ENCODE measurements at regions not wholly inside any gene's neighbourhood (a gene's known extent, or its start where the extent isn't known, plus 50 kb on each side); places are given as distances from the start of the nearest gene placed in this dataset.

- H3K36me3 ChIP-seq (replicated peaks; ENCODE audit: low read depth, low read length): no peaks in the 10 kb centered on the region
- no peaks in the 10 kb centered on the region for H3K9me3 ChIP-seq (ENCODE audit: insufficient read depth, low read length)
- H3K79me2 ChIP-seq (ENCODE audit: low read length): no peaks in the 10 kb centered on the region
- TF ChIP-seq EZH2phosphoT487 (IDR thresholded peaks at IDR 0.05; ENCODE audit: low read depth) (no peak), CTCF (IDR thresholded peaks at IDR 0.05; ENCODE audit: low read depth, low read length) (no peak)
- H3K4me2 ChIP-seq (ENCODE audit: low read length): no peak overlapping the region
- no peak overlapping the region for H3K9ac ChIP-seq (ENCODE audit: low read length)
- H3K4me3 ChIP-seq (ENCODE audit: low read length): no peak overlapping the region
- no peak overlapping the region for H3K27ac ChIP-seq (ENCODE audit: low read length)
- 0 out of 2 replicates have a peak, but pooled peaks cover 6% of the 10 kb centered on the region for H3K4me1 ChIP-seq (ENCODE audit: low read length)
- H2AFZ ChIP-seq (ENCODE audit: low read depth, low read length): no peak overlapping the region
- no peaks in the 10 kb centered on the region for H4K20me1 ChIP-seq (ENCODE audit: insufficient read depth, low read length)
- no peaks in the 10 kb centered on the region for H3K27me3 ChIP-seq (ENCODE audit: low read depth, low read length)
Observed at GRCh38 chr9:24132244-24132643, 306.2 kb upstream of the ELAVL2 start.

GRCh38 chr9:24127519-24127918 lies 301.5 kb upstream of the ELAVL2 start:
- no peak for TF ChIP-seq CTCF (IDR thresholded peaks at IDR 0.05; ENCODE audit: low read depth, low read length)
- TF ChIP-seq EZH2phosphoT487 (IDR thresholded peaks at IDR 0.05; ENCODE audit: low read depth): no peak
- Histone ChIP-seq H3K4me3 (ENCODE audit: low read length) (no peak overlapping the region), H3K9ac (ENCODE audit: low read length) (no peak overlapping the region), H2AFZ (ENCODE audit: low read depth, low read length) (no peak overlapping the region), H3K9me3 (ENCODE audit: insufficient read depth, low read length) (no peaks in the 10 kb centered on the region), H3K36me3 (replicated peaks; ENCODE audit: low read depth, low read length) (no peaks in the 10 kb centered on the region), H3K4me1 (ENCODE audit: low read length) (0 out of 2 replicates have a peak, but pooled peaks cover 6% of the 10 kb centered on the region), H3K79me2 (ENCODE audit: low read length) (no peaks in the 10 kb centered on the region), H3K27me3 (ENCODE audit: low read depth, low read length) (no peaks in the 10 kb centered on the region), H3K27ac (ENCODE audit: low read length) (no peak overlapping the region), H3K4me2 (ENCODE audit: low read length) (no peak overlapping the region), H4K20me1 (ENCODE audit: insufficient read depth, low read length) (no peaks in the 10 kb centered on the region)

- Histone ChIP-seq H3K9ac (ENCODE audit: low read length) (no peak overlapping the region), H3K36me3 (replicated peaks; ENCODE audit: low read depth, low read length) (no peaks in the 10 kb centered on the region), H3K4me1 (ENCODE audit: low read length) (no peaks in the 10 kb centered on the region), H3K4me2 (ENCODE audit: low read length) (no peak overlapping the region), H3K27me3 (ENCODE audit: low read depth, low read length) (no peaks in the 10 kb centered on the region), H3K4me3 (ENCODE audit: low read length) (no peak overlapping the region), H2AFZ (ENCODE audit: low read depth, low read length) (no peak overlapping the region), H4K20me1 (ENCODE audit: insufficient read depth, low read length) (no peaks in the 10 kb centered on the region), H3K27ac (ENCODE audit: low read length) (no peak overlapping the region), H3K79me2 (ENCODE audit: low read length) (no peaks in the 10 kb centered on the region), H3K9me3 (ENCODE audit: insufficient read depth, low read length) (no peaks in the 10 kb centered on the region)
- TF ChIP-seq CTCF (IDR thresholded peaks at IDR 0.05; ENCODE audit: low read depth, low read length) (no peak), EZH2phosphoT487 (IDR thresholded peaks at IDR 0.05; ENCODE audit: low read depth) (no peak)
Observed at GRCh38 chr9:24118190-24118589, 292.1 kb upstream of the ELAVL2 start.

GRCh38 chr9:24096756-24097155 lies 270.7 kb upstream of the ELAVL2 start:
- H3K36me3 ChIP-seq (replicated peaks; ENCODE audit: low read depth, low read length): no peaks in the 10 kb centered on the region
- H3K9me3 ChIP-seq (ENCODE audit: insufficient read depth, low read length): no peaks in the 10 kb centered on the region
- no peak overlapping the region for H2AFZ ChIP-seq (ENCODE audit: low read depth, low read length)
- no peak overlapping the region for H3K4me2 ChIP-seq (ENCODE audit: low read length)
- H3K27ac ChIP-seq (ENCODE audit: low read length): no peak overlapping the region
- H3K27me3 ChIP-seq (ENCODE audit: low read depth, low read length): no peaks in the 10 kb centered on the region
- H3K9ac ChIP-seq (ENCODE audit: low read length): no peak overlapping the region
- H4K20me1 ChIP-seq (ENCODE audit: insufficient read depth, low read length): no peaks in the 10 kb centered on the region
- H3K4me3 ChIP-seq (ENCODE audit: low read length): no peak overlapping the region
- H3K79me2 ChIP-seq (ENCODE audit: low read length): no peaks in the 10 kb centered on the region
- no peaks in the 10 kb centered on the region for H3K4me1 ChIP-seq (ENCODE audit: low read length)
- TF ChIP-seq CTCF (IDR thresholded peaks at IDR 0.05; ENCODE audit: low read depth, low read length): no peak
- no peak for TF ChIP-seq EZH2phosphoT487 (IDR thresholded peaks at IDR 0.05; ENCODE audit: low read depth)
